CD4-positive, alpha-beta T cell treated with Interleukin-21 for 1 hour (primary cell): ENCODE measurements at regions not wholly inside any gene's neighbourhood (a gene's known extent, or its start where the extent isn't known, plus 50 kb on each side); places are given as distances from the start of the nearest gene placed in this dataset.

Source experiments
- DNase-seq: peaks from one replicate; pipeline ENCODE4 v3.0.0-alpha.2; 2020

- no peak for DNase-seq
These were observed 88.2 kb upstream of the CAMK2D start for GRCh38 chr4:113849771-113850170.

DNA sequence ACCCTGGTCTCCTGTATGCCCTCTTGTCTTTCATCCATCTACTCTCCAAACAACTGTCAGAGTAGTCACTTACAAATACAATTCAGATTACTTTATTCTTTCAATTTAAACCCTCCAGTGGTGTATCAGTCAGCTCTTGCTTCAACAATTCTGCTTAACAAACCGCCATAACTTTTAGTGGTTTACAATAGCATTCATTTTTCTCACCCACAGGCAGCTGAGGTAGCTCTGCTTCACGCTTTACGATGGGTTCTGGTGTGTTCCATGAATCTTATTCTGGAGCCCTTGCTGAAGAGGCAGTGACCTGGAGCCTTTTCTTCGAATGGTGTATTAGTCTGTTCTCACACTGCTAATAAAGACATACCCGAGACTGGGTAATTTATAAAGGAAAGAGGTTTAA, 86.2 kb upstream of the CAMK2D start:
- no peak for DNase-seq

DNA sequence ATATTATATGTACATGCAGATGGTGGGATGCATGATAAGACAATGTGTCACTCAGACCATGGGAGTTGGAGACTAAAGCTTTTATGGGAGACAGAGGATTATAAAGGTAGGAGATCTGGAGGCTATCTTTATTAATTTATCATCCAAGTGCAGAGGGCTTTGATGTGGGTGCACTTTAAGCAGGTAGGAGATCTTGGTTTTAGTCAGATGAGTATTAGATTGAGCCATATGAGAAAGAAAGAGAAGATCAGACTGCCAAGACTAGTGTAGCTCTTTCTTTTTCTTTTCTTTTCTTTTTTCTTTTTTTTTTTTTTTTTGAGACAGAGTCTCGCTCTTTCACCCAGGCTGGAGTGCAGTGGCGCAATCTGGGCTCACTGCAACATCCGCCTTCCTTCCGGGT, 84.9 kb upstream of the CAMK2D start:
- no peak for DNase-seq

GRCh38 chr4:113845138-113845537, 83.6 kb upstream of the CAMK2D start:
- no peak for DNase-seq

DNA sequence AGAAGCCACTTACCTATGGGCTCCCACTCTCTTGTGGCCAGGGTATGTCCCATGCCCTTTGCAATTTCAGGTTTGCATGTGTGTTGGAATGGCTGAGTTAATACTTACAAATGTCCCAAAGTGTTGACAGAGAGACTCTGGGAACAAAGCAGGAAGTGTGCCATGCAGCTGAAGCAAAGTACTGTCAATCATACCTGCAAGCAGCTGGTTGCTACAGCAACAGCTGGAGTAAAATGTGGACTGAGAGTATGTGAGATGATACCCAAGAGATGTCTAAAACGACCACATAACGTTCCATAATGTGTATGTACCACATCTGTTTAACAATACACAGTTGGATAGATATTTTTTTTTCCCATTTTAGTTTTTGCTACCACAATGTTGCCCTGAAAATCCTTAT, 82.8 kb upstream of the CAMK2D start:
- no peak for DNase-seq

DNA sequence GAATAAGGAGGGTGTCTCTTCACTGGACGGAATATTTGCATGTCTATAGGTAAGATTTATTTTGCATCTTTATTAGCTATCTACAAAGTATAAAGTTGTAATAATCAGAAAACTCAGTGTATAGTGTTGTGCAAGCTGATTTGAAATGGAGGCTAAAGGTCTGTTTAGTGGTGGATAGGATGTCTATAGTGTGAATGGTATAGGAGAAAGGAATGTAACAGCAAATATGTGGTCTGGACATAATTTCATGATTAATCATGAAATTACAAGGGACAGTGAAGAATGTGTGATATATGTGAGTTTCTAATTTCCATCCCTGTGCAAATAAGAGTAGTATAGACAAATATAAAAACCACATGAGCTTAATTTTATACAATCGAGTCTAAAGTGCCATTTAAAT, 79.3 kb upstream of the CAMK2D start:
- DNase-seq = no peak

DNA sequence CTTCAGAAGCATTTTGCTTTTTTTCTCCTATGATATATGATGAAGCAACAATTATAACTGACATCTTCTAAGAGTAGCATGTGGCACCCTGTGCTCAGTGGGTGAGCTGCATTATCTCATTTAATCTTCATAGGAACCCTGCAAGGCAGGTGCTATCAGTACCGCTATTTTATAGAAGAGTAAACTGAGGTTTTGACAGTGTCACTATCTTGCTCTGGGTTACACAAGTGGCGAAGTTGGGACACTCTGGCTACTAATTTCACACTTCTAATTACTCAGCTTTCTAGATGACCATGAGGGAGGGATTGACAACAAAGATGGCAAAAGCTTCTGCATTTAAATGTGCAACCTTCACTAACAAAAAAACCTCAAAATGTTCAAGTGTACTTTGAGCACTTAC, 76.9 kb upstream of the CAMK2D start:
- no peak for DNase-seq

DNA sequence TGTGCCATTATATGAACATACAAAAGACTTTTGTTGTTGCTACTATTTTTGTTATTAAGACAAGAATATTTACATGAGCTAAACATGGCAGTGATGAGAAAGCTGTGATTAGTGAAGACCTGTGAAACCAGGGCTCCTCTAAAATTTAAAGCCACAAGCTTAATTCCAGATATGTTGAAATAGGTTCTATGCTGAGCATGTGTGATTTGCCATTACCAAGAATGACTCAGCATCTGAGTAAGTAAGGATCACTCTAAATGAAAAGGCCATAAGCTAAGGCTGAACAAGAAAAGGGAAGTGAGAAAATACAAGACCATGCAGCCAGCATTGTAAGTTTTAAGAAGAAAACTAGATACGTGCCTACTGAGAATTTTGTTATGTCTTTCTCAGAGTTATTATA, 75.9 kb upstream of the CAMK2D start:
- peak; percentile 7 for DNase-seq

DNA sequence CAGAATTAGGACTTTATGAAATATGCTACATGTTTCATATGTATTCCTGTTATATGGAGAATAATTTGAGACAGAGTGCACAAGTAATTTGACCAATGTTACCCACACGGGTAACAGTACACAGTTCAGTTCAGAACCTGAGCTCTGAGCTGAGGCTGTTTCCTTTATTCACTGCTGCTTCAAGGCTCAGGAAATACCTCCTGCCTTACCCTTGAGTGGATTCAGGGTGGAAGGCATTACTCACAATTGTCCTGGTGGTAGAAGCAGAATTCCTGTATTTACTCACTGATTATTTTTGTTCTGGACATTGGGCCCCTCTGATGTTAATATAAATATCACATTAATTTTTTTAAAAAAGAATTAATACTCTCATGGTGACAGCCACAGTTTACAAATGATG, 73.5 kb upstream of the CAMK2D start:
- DNase-seq = no peak

DNA sequence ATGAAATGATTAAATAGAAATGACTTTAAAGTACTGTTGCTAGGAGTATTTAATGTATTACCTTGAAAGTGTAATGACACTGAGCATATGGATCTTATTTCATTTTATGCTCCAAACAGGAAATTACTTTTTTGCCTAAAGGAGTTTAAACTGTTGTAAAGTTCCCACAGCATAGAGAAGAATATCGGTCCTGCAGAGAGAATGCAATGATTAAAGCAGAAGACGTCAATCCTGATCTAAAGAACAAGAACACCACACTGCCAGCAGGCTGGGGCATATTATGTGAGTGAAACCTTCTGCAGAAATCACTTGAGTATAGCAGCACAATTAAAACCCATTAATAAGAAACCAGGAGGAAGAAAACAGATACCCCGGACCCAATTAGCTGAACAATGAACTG, 72.8 kb upstream of the CAMK2D start:
- DNase-seq = no peak

- DNase-seq = no peak
These were observed 71.3 kb upstream of the CAMK2D start for GRCh38 chr4:113832803-113833202.

- no peak for DNase-seq
These were observed 69.9 kb upstream of the CAMK2D start for GRCh38 chr4:113831457-113831856.

DNA sequence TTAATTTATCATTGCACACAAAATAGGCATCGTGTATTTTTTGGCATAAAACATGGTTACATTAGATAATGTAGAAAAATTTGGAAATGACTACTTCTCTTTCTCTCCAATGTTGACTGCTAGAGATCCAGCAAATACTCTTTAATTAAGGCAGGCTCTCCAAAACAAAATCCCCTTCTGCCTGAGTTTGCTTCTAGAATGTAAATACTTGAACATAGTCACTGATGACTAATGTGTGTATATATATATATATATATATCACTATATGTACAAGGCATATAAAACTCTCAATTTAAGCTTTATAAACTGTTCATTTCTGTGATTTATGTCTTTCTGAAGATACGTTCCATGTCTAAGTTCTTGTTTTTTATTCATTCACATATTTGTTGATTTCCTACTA, 67.2 kb upstream of the CAMK2D start:
- no peak for DNase-seq

- DNase-seq = no peak
These were observed 65.7 kb upstream of the CAMK2D start for GRCh38 chr4:113827285-113827684.

- no peak for DNase-seq
These were observed 64.9 kb upstream of the CAMK2D start for GRCh38 chr4:113826421-113826820.

- DNase-seq = peak; percentile 25
These were observed 63.7 kb upstream of the CAMK2D start for GRCh38 chr4:113825272-113825671.

DNA sequence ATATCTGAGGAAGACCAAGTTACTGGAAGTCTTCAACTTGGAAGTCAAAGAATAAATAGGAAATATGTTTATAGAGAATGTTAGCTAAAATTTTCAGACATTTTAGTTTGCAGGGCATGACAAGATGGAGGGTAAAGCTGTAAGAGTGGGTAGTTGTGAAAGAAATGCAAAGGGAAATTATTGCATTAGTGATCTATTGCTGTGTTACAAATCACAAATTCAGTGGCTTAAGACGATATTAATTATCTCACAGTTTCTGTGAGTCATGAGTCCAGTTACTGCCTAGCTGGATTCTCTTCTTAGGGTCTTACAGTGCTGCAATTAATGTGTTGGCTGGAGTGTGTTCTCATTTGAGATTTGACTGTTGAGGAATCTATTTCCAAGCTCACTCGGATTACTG, 62.9 kb upstream of the CAMK2D start:
- DNase-seq = no peak

DNA sequence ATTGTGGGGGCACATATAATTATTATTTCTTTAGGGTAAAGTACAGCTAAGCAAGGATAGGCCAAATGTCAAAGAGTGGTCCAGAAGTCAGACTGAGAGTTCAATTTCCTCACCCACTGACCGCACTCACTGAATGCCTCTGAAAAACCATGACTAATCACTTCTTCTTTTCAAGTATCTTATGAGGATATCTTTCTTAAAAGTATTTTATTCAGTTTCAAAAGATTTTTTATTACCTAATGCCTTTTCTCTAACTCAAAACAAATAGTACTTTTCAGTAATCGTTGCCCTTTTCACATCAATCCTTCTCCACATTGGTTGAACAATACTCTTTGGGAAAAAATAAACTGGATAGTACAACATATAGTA, 61.7 kb upstream of the CAMK2D start:
- DNase-seq = no peak

DNA sequence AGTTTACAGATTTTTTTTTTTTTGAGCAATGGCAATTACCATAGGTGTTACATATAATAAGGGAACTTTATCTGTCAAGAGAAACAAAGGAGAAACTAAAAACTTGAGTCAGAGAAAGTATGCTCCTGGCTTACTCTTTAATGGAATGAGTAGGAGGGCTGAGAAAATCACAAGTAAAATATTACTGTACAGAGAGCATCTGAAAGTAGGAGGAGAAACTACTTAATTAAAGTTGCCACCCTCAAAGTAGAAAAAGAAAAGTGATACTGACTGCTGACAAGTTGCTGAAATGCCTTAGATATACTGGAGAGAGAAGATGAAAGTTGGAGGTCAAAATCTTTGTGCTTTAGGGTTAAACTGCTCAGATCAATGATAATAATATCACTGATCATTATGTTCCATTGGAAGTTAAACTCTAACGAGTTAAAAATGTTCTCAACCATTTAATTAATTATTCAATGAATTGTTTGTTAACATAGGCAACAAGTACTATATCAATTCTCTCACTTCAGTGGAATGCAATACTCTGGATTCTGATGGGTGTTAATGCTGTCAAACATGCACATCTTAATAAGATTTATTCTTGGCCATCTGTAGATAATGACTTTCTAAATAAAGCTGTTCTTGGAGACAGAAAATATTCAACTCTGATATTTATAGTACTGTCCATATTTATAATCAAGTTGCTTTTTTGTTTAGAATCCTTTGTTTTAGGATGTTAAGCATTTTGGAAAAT, 61.2 kb upstream of the CAMK2D start:
- DNase-seq = no peak

GRCh38 chr4:113821856-113822255, 60.3 kb upstream of the CAMK2D start:
- DNase-seq = no peak

GRCh38 chr4:113820108-113820507, 58.6 kb upstream of the CAMK2D start:
- no peak for DNase-seq

- DNase-seq = no peak
These were observed 54.3 kb upstream of the CAMK2D start for GRCh38 chr4:113815826-113816225.

DNA sequence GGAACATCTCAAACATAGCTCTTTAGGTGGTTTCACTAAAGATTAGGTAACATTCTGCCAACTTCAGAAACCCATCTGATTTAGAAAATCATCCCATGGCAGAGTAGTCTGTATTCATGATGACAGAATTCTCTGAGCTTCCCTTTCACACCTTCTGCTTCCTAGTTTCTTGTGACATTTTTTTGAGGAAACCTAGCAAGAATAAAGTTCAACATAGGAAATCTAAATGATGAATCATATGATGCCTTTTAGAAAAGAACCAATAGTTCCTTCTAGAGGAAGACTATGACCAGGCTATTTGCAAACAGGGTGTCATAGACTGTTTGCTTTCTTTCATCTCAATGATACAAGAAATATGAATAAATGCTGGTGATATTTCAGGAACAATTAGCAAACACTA, 49.8 kb upstream of the CAMK2D start:
- no peak for DNase-seq
